ENCODE measurements at regions not wholly inside any gene's neighbourhood (a gene's known extent, or its start where the extent isn't known, plus 50 kb on each side); places are given as distances from the start of the nearest gene placed in this dataset.

DNA sequence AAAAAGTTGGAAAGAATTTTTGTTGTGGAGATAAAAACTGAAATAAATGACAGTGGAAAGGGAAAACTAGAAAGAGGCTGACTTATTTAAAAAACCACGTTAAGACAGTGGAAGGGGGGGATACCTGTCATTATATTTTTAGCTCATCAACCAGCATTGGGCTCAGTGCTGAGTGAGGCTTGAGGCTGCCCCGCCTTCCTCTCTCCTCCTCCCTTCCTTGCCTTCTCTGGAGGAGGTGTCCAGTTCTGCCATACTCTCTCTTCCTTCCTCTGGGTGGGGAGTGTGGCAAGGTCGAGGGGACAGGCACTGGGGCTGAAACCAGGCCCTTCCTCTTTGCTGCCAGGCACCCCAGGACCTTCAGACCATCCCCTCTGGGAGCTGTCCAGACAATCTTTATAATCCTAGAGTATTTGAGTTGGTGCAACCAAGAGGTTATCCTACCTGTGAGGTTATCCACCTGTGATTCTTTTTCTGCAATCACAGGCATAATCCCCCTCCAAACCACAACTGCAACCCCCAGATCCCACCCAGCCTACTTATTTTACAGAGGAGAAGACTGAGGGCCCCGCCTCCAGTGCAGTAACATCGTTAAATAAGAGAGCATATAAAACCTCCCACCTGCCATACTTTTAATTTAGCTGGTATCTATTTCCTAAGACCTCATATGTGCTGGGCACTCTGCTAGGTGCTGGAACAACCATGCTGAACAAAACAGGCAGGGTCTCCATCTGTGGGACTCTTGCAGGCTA lies 578.5 kb downstream of the BUD13 start:
- no peak for DNase-seq

DNA sequence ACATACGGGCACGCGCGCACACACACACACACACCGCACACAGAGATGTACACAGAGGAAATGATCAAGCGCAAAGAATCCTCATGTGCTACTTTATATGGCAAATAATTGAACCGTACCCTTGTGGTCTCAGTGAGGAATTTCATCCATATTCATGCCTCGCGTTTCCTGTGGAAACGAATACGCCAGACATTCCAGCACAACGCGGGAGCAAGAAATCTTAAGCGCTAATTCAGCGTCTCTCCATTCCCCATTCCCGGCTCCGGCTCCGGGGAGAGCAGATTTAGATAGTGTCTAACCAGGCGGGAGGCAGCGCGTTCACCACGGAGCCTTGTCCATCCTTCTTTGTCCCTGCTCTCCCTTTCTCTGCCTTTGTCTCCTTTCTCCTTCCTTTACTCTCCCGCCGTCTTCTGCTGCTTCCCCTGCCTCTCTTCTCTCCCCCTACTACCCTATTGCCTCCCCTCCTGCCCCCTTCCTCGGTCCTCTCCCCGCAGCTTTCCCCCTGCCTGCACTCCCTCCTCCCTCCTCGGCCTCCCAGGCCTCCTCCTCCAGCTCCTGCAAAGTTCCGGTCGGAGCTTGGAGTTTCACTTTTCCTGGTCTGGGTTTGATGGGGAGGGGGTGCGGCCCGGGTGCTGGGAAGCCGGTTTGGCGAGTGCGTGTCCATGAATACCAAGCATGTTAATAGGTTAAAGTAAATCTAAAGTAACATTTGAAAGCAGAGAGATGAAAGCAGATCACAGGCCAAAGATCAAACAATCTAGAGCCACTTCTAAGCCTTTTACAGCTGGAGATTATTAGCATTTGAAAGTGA lies 579.3 kb downstream of the BUD13 start:
- no peak for DNase-seq

DNA sequence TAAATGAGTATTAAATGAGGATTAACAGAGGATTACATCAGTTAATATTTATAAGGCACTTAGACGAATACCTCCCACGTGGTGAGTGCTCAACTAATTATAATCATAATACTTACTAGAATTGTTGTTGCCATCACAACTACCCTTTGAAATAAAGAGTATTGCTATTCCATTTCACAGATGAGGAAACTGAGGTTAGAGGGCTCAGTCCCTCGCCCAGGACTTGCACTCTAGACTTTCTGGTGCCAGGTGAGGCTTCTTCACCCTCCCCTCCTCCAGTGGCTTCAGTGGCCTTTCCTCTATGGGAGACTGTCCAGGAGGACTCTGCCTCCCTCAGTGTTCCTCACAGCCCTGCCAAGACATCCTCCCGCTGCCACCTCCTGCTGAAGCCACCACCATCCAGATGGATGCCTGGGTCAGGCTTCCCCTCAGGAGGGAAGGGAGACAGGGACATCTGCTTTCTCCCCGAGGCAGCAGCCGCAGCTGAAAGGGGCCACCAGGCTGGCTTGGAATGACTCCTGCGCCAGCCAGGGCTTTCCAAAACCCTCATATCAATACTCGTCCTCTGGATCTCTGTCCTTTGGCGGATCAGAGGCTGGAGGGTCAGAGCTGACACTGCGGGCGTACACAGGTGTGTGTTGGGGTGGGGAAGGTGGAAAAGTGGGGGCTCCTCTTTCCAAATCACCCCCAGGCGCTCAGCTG lies 580.1 kb downstream of the BUD13 start:
- no peak for DNase-seq

- DNase-seq: no peak
These were observed 581.9 kb downstream of the BUD13 start for GRCh38 chr11:116190861-116191260.

GRCh38 chr11:116189408-116190170 lies 583.2 kb downstream of the BUD13 start:
- no peak for DNase-seq

- DNase-seq: no peak
These were observed 584.4 kb downstream of the BUD13 start for GRCh38 chr11:116188350-116188749.

DNA sequence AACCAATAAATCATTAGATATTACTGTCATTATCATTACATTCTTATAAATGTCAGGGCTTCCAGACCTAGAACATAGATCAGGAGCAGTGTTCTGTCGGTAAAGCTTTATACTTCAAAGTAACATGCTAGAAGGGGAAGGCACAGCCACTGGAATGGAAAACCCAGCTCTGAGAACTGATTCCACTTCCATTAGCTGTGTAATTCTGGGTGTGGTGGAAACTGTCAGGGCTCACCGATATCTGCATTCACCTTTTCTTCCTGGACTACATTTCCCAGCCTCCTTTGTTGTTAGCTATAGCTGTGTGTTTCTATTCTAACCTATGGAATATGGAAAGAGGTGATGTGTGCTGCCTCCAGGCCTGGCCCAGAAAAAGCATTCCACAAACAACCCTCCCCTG lies 585.8 kb downstream of the BUD13 start:
- DNase-seq: no peak

DNA sequence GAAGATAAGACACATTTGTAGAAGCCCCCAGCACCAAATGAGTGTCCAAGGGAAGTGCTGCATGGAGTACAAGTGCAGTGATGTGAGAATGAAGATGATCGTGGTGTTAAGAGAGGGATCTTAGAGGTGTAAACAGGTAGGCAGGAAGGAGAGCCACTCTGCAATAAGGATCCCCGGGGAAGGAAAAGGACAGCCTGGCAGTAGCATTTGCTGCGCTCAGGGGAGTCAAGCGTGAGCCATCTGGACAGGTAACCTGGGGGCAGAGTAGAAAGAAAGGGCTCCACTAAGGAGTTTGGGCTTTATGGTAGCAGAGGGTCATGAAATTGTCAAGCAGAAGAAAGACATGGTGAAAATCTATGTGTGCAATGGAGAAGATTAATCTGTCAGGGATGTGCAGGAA lies 587.2 kb downstream of the BUD13 start:
- DNase-seq: no peak

DNA sequence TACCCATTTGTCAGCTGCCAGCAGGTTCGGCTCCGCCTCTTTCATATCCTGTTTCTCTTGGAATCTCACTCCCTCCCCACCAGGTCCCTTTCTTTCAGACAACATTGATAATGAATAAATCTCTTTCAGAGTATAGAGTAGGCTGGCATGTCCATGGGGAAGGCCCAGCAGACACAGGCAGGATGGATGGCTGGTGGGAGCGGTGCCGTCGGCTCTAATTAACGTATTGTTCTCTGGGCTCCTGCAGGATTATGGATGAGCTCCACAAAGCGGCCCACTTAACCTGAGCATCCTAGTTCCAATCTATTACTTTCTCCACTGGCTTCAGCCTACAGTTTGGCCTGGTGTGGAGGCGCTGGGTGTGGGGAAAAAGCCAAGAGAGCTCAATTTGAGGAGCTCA lies 588.0 kb downstream of the BUD13 start:
- DNase-seq: no peak

- DNase-seq: no peak
These were observed 590.3 kb downstream of the BUD13 start for GRCh38 chr11:116182356-116182966.

- DNase-seq: peak; percentile 50
These were observed 591.8 kb downstream of the BUD13 start for GRCh38 chr11:116180806-116181600.

- DNase-seq: no peak
These were observed 593.4 kb downstream of the BUD13 start for GRCh38 chr11:116179401-116179800.

- no peak for DNase-seq
These were observed 595.1 kb downstream of the BUD13 start for GRCh38 chr11:116177521-116178210.

DNA sequence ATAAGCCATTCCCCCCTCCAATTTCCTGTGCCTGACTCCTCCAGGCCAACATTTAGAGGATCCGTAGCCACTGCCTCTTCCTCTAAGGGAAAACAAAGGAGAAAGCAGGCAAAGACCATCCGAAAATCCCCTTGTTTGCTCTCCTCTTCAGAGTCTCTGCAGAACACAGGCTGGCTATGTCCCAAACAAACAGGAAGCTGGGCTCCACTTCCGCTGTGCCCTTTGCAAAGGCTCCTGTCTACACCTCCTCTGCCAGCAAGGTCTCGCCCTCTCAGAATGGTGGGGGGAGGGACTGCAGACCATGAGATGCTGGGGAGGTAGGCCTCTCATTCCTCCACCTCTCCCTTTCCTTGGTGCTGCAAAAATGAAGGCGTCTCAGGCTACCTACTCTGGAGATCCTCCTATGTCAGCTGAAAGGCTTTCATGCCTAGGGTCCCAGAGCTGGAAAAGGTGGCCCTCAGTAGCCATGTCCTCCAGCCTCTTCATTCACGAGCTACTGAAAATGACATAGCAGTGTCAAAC lies 596.2 kb downstream of the BUD13 start:
- peak; percentile 50 for DNase-seq

DNA sequence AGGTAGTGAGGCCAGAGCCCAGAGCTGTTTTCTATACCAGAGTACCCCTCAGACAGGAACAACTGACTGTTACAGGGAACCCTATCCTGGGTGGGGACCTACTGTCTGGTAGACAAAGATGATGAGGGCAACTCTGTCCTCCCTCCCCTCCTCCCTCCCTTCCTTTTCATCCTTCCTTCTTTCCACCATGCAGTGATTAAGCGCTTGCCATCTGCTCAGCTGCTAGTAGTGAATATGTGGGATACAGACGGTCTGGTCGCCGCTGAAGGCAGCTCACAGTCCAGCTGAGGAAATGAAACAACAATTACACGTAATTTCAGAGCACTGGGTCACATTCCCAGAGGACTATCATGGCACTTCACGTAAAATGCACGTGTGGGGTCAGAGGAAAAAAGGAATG lies 597.1 kb downstream of the BUD13 start:
- no peak for DNase-seq

DNA sequence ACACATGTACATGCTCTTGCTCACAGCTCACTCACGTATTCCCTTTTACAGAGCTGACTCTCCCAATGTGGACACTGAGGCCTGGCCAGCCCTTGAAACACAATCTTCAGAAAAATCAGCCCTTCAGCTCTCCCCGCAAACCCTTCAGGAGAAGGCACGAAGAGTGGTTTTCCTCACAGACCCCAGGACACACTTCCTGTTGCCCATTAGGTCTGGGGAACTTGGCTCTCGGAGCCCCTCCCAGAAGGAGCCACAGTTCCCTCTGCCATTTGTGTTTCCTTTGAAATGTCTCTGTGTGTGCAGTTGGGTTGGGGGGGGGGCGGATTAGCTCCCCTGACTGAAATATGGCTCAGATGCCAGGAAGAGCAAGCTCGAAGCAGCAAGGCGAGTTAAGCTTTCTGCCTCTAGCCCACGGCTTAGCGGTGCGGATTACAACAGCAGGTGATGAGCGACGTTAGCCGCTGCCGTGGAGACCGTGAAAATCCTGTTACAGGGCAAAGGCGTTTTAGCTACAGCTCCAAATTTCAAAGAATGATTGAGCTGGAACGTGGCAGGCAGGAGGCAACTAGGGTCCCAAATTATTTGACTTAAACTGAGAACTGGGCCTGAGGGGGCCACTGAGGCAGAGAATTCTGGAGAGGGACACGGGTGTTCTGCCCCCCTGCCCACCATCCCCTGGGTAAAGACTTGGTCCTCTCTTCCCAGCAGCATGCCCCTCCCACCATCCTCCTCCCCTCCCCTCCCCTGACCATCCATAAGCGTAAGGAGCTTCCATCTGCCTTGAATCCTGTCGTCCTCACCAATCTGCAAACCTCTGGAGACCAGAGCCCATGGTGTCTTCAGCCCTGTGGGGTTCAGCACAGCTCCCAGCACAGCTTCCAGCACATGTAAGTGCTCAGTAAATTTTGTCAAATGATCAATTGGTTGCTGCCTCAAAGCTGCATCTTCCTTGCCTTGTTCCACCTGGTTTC lies 598.6 kb downstream of the BUD13 start:
- DNase-seq: no peak

- no peak for DNase-seq
These were observed 599.3 kb downstream of the BUD13 start for GRCh38 chr11:116173506-116173905.

- DNase-seq: no peak
These were observed 599.9 kb downstream of the BUD13 start for GRCh38 chr11:116172851-116173250.

DNA sequence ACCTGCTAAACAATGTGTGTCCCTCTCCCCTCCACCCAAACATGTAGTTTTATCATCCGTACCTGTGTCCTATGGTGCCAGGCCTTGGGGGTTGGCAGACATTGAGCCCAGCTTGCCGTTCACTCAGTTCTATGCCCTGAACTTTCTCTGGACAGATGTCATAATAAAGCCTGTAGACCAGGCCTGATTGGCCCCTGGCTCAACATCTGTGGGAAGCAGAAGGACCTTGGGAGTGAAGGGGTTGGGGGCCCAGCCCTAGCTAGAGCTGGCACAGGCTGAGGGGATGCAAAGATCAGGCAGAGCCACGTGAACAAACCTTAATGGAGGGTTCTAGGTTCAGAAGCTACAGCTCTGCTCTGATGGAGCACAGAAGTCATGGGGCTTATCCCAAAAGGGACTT lies 600.6 kb downstream of the BUD13 start:
- DNase-seq: no peak

All from NCI-H1092 (cell line).